ENCODE measurements at regions not wholly inside any gene's neighbourhood (a gene's known extent, or its start where the extent isn't known, plus 50 kb on each side); places are given as distances from the start of the nearest gene placed in this dataset.

DNA sequence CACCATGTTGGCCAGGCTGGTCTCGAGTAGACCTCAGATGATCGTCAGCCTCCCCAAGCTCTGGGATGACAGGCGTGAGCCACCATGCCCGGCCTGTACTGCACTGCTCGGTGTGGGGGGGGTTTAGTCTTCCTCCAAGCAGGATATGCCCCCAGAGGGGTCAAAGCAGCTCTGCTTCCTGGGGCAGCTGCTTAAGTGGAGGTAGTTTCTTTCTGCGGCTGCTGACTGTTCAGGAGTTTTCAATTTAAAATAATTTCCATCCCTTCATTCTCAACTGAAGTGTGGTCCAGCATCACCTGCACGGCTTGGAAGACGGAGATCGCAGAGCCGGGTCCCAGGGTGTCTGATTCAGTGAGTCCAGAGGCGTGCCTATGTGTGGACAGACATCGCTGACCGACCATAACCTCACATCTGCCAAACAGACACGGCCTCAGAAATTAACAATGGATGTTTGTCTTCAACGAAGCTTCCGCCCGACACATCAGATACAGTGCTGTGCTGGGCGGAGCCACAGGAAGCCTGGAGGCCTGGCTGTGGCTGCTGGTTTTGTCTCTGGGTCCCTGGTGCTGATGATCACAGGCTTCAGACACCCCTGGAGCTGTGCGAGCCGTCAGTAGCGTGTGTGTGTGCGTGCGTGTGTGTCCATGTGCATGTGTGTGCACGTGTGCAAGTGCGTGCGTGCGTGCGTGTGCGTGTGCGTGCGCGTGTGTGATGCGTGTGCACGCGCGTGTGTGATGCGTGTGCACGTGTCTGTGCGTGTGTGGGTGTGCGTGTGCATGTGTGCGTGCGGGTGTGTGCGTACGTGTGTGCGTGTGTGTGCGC is 226.5 kb upstream of the PITRM1 start:
- TF ChIP-seq, protein P1, sequence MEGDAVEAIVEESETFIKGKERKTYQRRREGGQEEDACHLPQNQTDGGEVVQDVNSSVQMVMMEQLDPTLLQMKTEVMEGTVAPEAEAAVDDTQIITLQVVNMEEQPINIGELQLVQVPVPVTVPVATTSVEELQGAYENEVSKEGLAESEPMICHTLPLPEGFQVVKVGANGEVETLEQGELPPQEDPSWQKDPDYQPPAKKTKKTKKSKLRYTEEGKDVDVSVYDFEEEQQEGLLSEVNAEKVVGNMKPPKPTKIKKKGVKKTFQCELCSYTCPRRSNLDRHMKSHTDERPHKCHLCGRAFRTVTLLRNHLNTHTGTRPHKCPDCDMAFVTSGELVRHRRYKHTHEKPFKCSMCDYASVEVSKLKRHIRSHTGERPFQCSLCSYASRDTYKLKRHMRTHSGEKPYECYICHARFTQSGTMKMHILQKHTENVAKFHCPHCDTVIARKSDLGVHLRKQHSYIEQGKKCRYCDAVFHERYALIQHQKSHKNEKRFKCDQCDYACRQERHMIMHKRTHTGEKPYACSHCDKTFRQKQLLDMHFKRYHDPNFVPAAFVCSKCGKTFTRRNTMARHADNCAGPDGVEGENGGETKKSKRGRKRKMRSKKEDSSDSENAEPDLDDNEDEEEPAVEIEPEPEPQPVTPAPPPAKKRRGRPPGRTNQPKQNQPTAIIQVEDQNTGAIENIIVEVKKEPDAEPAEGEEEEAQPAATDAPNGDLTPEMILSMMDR (conservative IDR thresholded peaks at IDR 0.05 in 1 of 2, IDR thresholded peaks at IDR 0.05 in 1 of 2; ENCODE audit: low read depth in 1 of 2, low read length in 2 of 2): no peak
- no peak for TF ChIP-seq EZH2 (IDR thresholded peaks at IDR 0.05; ENCODE audit: low read length, missing control alignments)
